ENCODE measurements at regions not wholly inside any gene's neighbourhood (a gene's known extent, or its start where the extent isn't known, plus 50 kb on each side); places are given as distances from the start of the nearest gene placed in this dataset.

- H4K20me1 ChIP-seq (ENCODE audit: control insufficient read depth, extremely low read depth, insufficient read depth, low read length) = no peaks in the 10 kb centered on the region
- no peak overlapping the region for H3K4me2 ChIP-seq (ENCODE audit: control insufficient read depth, extremely low read depth, insufficient read depth, low read depth, low read length)
- no peaks in the 10 kb centered on the region for H3K79me2 ChIP-seq (ENCODE audit: control insufficient read depth, insufficient read depth, low read length)
- no peaks in the 10 kb centered on the region for H3K36me3 ChIP-seq (ENCODE audit: control insufficient read depth in 2 of 2, extremely low read depth in 1 of 2, insufficient read depth in 2 of 2, low read length in 2 of 2)
- dilution Hi-C loops (cut with MboI; ENCODE audit: extremely low pct_ligation_motif_present, low sequenced_read_pairs) = no loop called here
- no peak overlapping the region for H2AFZ ChIP-seq (ENCODE audit: control insufficient read depth, low read length)
- H3K27me3 ChIP-seq (ENCODE audit: control insufficient read depth, extremely low read depth, insufficient read depth, low read length) = no peaks in the 10 kb centered on the region
- no peak overlapping the region for H3K4me3 ChIP-seq (ENCODE audit: control insufficient read depth in 2 of 3, extremely low read depth in 1 of 3, insufficient read depth in 2 of 3, low read depth in 1 of 3, low read length in 3 of 3)
- TF ChIP-seq CTCF (optimal IDR thresholded peaks at IDR 0.05 in 1 of 3, IDR thresholded peaks at IDR 0.05 in 1 of 3, conservative IDR thresholded peaks at IDR 0.05 in 1 of 3; ENCODE audit: extremely low read depth in 1 of 3, insufficient read depth in 2 of 3, low read length in 3 of 3) = no peak
- no peak for TF ChIP-seq EZH2 (IDR thresholded peaks at IDR 0.05; ENCODE audit: low read length)
- no peaks in the 10 kb centered on the region for H3K9me3 ChIP-seq (ENCODE audit: control insufficient read depth, low read depth, low read length)
- no peak overlapping the region for H3K9ac ChIP-seq (ENCODE audit: control insufficient read depth, extremely low read depth, insufficient read depth, low read length)
- FAIRE-seq (no peak), DNase-seq (ENCODE audit: low read depth, low spot score) (no peak)
- no peaks in the 10 kb centered on the region for H3K9me1 ChIP-seq (ENCODE audit: control insufficient read depth, extremely low read depth, insufficient read depth, low read length)
- H3K27ac ChIP-seq (ENCODE audit: control insufficient read depth, insufficient read depth, low read length) = no peak overlapping the region
- no peaks in the 10 kb centered on the region for H3K4me1 ChIP-seq (ENCODE audit: control insufficient read depth, extremely low read depth, insufficient read depth, low read length)
Observed at GRCh38 chr6:84415517-84415916, 188.1 kb upstream of the CEP162 start.

- Histone ChIP-seq H3K27ac (ENCODE audit: control insufficient read depth, insufficient read depth, low read length) (no peak overlapping the region), H3K79me2 (ENCODE audit: control insufficient read depth, insufficient read depth, low read length) (no peaks in the 10 kb centered on the region), H3K27me3 (ENCODE audit: control insufficient read depth, extremely low read depth, insufficient read depth, low read length) (no peaks in the 10 kb centered on the region), H3K36me3 (ENCODE audit: control insufficient read depth in 2 of 2, extremely low read depth in 1 of 2, insufficient read depth in 2 of 2, low read length in 2 of 2) (no peaks in the 10 kb centered on the region), H3K9ac (ENCODE audit: control insufficient read depth, extremely low read depth, insufficient read depth, low read length) (no peak overlapping the region), H3K4me1 (ENCODE audit: control insufficient read depth, extremely low read depth, insufficient read depth, low read length) (no peaks in the 10 kb centered on the region), H3K9me1 (ENCODE audit: control insufficient read depth, extremely low read depth, insufficient read depth, low read length) (no peaks in the 10 kb centered on the region), H2AFZ (ENCODE audit: control insufficient read depth, low read length) (no peak overlapping the region), H3K4me3 (ENCODE audit: control insufficient read depth in 2 of 3, extremely low read depth in 1 of 3, insufficient read depth in 2 of 3, low read depth in 1 of 3, low read length in 3 of 3) (no peak overlapping the region), H3K4me2 (ENCODE audit: control insufficient read depth, extremely low read depth, insufficient read depth, low read depth, low read length) (no peak overlapping the region), H3K9me3 (ENCODE audit: control insufficient read depth, low read depth, low read length) (no peaks in the 10 kb centered on the region), H4K20me1 (ENCODE audit: control insufficient read depth, extremely low read depth, insufficient read depth, low read length) (no peaks in the 10 kb centered on the region)
- dilution Hi-C loops (cut with MboI; ENCODE audit: extremely low pct_ligation_motif_present, low sequenced_read_pairs) = no loop called here
- FAIRE-seq (no peak), DNase-seq (ENCODE audit: low read depth, low spot score) (no peak)
- TF ChIP-seq CTCF (optimal IDR thresholded peaks at IDR 0.05 in 1 of 3, IDR thresholded peaks at IDR 0.05 in 1 of 3, conservative IDR thresholded peaks at IDR 0.05 in 1 of 3; ENCODE audit: extremely low read depth in 1 of 3, insufficient read depth in 2 of 3, low read length in 3 of 3) (no peak), EZH2 (IDR thresholded peaks at IDR 0.05; ENCODE audit: low read length) (no peak)
Observed at GRCh38 chr6:84415068-84415467, 187.6 kb upstream of the CEP162 start.

Data from keratinocyte (primary cell).